ENCODE measurements at regions not wholly inside any gene's neighbourhood (a gene's known extent, or its start where the extent isn't known, plus 50 kb on each side); places are given as distances from the start of the nearest gene placed in this dataset.

DNA sequence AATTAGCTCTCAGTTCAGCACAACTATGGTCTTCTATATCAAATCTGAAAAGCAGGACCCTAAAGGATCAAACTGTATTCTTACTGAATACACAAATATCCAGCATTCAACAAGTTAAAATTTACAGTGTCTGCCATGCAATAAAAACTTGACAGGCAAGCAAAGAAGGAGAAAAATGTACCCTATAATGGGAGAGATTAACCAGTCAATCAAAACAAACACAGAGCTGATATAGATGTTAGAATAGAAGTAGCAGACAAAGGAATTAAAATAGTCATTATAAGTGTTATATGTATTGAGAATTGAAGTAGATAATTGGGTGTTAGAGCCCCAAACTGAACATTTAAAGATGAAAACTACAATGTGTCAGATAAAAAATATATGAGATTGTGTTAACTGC is 914.9 kb downstream of the EPHA7 start:
- no peak for TF ChIP-seq CTCF (IDR thresholded peaks at IDR 0.05; ENCODE audit: borderline replicate concordance, insufficient read depth, low read depth, low read length)
- H3K4me3 ChIP-seq (ENCODE audit: low read depth, low read length) = no peak overlapping the region

DNA sequence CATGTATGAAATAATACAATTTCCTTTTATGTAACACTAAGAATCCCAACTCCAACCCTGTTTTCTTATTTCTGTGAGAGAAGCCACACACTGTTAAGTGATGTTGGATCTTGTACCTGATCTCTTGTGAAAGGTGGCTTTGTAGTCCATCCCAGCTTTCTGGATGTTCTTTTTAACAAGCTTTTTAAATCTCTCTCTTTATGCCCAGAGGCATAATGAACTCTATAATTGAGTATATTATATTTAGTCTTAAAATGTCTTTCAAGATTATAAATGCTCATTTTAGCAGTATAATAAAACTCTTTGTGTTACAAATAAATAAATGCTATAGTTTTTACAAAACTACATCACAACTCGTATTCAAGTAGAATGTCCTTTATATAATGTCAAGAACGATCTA is 922.1 kb downstream of the EPHA7 start:
- H3K4me3 ChIP-seq (ENCODE audit: low read depth, low read length) = no peak overlapping the region

GRCh38 chr6:92496527-92496926 is 922.8 kb downstream of the EPHA7 start:
- TF ChIP-seq CTCF (IDR thresholded peaks at IDR 0.05; ENCODE audit: borderline replicate concordance, insufficient read depth, low read depth, low read length) = no peak
- no peak overlapping the region for H3K4me3 ChIP-seq (ENCODE audit: low read depth, low read length)

More for the DNA sequence above, 922.1 kb downstream of the EPHA7 start:
- TF ChIP-seq CTCF (IDR thresholded peaks at IDR 0.05; ENCODE audit: borderline replicate concordance, insufficient read depth, low read depth, low read length) = no peak

DNA sequence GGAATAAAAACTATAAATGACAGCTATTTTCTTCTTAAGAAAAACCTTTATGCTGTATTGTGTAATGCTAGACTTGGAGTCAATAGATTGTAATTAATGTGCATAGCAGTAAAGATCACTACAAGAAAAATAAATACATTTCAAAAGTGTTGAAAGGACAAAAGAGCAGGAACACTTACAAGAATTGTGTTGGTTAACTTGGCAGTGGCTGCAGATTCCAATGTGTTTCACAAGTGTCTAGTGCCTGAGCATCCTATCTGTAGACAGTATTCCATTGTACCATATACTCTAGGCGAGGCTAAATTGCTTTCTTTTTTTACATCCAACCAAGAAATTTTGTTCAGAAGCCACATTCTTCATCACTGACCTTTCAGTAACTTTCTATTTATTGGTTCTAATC is 924.1 kb downstream of the EPHA7 start:
- TF ChIP-seq CTCF (IDR thresholded peaks at IDR 0.05; ENCODE audit: borderline replicate concordance, insufficient read depth, low read depth, low read length) = no peak
- no peak overlapping the region for H3K4me3 ChIP-seq (ENCODE audit: low read depth, low read length)

DNA sequence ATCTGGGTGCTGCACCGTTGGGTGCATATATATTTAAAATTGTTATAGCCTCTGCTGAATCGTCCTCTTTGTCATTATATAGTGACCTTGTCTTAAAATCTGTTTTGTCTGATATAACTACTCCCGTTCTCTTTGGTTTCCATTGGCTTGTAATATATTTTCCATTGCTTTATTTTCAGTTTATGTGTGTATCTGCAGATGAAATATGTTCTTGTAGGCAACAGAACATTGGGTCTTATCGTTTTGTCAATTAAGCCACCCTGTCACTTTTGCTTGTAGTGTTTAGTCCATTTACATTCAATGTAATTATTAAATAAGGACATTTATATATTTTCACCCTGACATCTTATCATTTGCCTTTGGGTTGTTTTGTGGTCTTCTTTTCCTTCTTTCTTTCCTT is 933.9 kb downstream of the EPHA7 start:
- H3K4me3 ChIP-seq (ENCODE audit: low read depth, low read length) = no peak overlapping the region
- no peak for TF ChIP-seq CTCF (IDR thresholded peaks at IDR 0.05; ENCODE audit: borderline replicate concordance, insufficient read depth, low read depth, low read length)

DNA sequence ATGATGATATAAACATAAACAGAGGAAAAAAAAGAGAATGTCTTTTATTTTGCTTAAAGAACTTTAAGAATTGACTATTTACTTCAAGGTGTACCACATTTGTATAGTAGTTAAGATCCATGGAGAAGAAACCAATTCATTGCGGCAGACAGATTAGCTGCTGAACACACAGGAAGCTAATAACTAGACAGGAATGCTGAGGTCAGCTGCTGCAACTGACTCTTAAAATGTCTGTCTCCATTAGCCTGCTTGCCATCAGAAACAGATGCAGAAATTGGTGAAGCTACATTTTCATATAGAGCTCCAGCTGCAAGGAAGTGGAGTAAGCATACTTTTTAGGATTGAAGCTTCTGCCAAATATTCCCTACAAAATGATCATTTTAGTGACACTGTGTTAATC is 939.5 kb downstream of the EPHA7 start:
- H3K4me3 ChIP-seq (ENCODE audit: low read depth, low read length) = no peak overlapping the region
- no peak for TF ChIP-seq CTCF (IDR thresholded peaks at IDR 0.05; ENCODE audit: borderline replicate concordance, insufficient read depth, low read depth, low read length)

DNA sequence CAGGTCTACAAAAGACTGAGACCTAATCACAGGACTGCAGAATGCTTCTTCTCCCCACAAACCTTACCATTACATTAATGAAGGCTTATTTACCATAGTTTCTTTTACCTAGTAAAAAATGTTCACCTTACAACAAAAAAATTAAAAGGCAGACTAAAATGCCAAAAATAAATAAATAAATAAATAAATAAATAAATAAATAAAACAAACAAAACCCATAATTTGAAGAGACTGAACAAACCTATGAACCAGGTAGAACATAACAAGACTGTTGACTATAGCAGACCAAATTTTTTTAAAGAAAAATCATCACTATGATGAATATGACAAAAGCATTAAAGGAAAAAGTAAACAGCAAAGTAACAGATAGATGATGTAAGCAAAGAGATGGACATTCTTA is 946.3 kb downstream of the EPHA7 start:
- H3K4me3 ChIP-seq (ENCODE audit: low read depth, low read length) = no peak overlapping the region
- TF ChIP-seq CTCF (IDR thresholded peaks at IDR 0.05; ENCODE audit: borderline replicate concordance, insufficient read depth, low read depth, low read length) = no peak

Measured in GM12875 (cell line).